ENCODE measurements at regions not wholly inside any gene's neighbourhood (a gene's known extent, or its start where the extent isn't known, plus 50 kb on each side); places are given as distances from the start of the nearest gene placed in this dataset.

DNA sequence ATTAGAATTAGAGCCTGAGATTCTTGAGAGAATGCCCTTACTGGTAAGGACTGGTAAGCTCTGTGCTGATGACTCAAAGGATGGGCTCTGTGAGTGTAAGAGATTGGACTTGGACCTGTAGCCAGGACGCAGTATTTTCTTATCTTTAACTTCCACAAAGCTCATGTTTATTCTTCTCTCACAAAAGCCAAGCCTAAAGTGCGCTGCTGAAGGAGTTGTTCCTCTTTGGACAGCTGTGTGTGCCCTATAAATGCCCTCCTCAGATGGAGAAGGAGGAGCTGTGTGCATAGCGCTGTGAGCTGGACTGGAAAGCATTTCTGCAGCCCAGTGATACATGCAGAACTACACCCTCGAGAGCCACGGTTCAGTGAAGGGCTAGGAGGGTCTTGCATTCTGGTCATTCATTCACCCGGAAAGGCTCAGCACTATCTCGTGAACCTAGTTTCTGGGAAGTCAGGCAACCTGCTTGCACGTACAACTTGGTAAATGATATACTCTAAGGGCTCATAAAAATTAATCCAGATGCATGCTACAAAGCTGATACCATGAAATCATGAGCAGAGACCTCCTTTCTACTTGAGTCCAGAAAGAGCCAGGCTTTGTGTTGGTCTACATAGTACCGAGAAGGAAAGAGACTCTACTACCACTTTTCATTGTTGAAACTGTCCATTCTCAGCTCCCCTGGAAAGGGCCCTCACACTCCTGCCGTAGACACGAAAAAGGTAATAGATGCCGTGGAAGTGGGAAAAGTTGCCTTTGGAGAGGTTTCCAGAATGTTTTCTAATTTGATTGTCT, 103.0 kb upstream of the TBL1XR1 start:
- POLR2A ChIA-PET, result no interaction called here
- CTCF ChIA-PET, result no interaction called here

DNA sequence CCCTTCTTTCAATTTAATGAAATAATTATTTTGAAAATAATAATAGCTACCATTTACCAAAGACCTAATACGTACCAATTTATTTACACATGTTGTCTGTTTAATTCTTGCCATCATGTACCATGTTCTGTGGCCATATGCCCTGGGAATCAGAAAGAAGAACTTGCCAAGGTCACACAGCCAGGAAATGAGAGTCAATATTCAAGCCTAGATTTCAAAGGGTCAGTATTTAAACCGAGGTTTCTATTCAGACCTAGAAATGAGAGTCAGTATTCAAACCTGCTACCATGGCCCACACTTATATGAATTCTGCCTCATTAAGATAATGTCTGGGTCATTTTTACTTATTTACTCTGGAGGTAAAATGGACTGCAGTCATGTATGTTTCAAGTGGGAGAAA, 103.6 kb upstream of the TBL1XR1 start:
- ChIA-PET CTCF (no interaction called here), POLR2A (no interaction called here)

DNA sequence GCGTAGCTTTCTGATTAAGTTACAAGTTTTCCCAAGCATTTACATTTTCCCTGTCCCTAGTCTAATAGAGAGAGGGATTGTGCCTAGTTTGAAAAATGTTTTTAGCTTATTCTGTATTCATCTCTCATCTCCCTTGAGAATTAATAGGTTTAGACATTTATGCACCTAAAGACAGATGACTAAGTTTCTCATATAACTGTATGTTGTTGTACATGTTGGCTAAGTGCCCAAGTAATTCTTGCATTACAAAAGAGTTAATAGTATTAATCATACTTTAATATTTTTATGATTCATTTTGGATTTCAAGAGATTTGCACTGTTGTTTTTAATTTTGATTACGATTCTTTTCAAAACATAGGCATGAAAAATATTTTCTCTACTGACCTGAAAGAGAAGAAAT, 109.0 kb upstream of the TBL1XR1 start:
- ChIA-PET POLR2A (no interaction called here), CTCF (interaction anchor here (1.1 kb wide), 1 partner anchor 36 kb away, joined by 3 read pairs; no protein-coding TSS in a partner anchor)

DNA sequence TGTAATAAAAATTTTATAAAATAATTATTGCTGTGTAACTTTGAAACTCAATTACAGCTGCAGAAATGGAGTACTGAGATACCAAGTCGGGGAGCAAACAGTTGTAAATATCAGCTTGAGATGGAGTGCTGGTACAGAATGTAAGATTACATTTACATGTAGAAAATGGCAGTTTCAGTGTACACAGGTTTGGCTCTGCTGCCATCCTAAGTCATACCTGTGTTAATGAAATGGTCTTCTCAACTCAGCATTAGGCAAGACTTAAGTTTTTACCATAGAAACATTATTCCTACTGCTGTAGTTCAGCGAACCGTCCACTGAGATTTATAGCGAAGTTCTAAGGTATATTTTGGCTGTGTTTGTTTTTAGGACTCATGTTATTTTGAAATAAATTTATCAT, 110.1 kb upstream of the TBL1XR1 start:
- POLR2A ChIA-PET, result no interaction called here
- CTCF ChIA-PET, result no interaction called here

DNA sequence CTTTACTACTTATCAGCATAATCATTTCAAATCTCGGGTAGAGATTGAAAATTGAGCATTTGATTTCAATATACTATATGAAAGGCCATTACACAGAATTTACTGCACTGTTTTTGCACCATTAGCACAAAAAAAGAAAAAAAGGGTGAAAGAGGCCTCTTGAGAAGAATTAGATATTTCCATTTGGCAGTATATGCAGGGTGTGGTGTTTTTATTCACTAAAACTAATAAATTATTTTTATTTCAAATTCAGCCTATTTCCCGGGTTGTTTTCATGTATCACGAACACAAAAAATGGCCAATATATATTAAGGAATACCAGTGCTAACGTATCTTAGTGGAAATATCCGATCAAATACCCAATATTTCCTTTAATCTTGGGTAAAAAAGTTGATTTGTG, 110.5 kb upstream of the TBL1XR1 start:
- ChIA-PET POLR2A (no interaction called here), CTCF (no interaction called here)

DNA sequence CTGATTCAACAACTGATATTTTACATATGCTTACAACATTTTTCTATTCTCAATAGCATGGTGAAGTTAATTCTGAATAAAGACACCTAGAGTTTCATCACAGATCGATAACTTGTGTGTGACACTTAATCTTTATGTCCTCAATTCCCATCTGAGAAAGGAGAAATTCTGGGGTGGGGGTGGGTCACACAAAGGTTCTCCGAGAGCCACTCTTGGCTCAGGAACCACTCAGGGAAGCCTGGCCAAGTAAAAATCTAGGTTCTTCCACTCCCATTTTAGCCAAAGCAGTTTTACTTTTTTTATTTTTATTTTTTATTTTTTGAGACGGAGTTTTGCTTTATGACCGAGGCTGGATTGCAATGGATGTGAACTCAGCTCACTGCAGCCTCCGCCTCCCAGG, 111.0 kb upstream of the TBL1XR1 start:
- CTCF ChIA-PET, result no interaction called here
- POLR2A ChIA-PET, result no interaction called here

DNA sequence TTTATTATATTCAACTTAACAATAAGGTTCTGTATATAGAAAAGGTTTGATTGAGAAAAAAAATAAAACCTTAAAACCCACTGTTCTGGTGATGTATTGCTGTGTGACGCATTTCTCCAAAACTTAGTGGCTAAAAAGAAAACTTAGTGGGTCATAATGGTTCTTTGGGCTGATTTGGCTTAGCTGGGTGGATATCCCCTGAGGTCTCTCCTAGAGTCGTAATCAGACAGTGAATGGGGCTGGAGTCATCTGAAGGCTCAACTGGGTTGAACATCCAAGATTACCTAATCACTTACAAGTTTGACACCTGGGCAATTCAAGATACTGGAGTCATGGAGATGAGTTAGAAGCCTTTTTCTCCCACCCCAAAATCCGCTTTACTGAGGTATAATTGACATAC, 111.6 kb upstream of the TBL1XR1 start:
- ChIA-PET CTCF (no interaction called here), POLR2A (no interaction called here)

DNA sequence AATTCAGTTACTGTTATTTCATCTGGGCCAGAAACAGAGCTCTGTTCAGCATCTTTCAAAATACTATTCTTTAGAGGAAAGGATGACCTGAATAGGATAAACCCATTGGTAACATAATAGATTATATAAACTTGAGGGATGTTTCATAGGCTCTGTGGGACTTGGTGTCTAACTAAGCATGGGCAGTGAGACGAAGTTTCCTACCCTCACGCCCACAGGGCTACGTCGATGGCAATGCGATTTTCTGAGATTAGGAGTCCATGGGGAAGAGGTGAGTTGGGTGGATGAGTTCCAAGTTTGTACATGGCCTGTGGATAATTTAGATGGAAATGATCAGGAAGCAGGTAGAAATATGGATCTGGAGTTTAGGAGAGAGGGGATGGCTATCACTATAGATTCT, 115.2 kb upstream of the TBL1XR1 start:
- POLR2A ChIA-PET, result no interaction called here
- CTCF ChIA-PET, result no interaction called here

DNA sequence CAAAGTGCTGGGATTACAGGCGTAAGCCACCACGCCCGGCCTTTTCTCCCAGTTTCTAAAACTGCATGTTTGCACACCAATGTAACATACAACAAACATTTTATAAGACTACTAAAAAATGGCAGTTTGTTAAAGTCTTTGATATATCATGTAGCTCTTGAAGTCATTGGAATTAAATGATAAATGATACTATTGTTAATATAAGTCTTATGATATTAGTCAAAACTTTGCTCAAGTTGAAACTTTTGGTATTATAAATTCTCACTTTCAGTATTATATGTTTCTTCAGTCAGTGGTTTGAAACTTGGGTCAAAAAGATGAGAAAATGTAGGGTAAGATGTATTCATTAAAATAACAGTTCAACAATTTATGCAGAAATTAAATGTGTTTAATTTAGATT, 117.6 kb upstream of the TBL1XR1 start:
- ChIA-PET POLR2A (interaction anchor here (1.0 kb wide), 1 partner anchor 23 kb away, joined by 4 read pairs; no protein-coding TSS in a partner anchor), CTCF (interaction anchor here (0.7 kb wide), 1 partner anchor 277 kb away, joined by 3 read pairs; no protein-coding TSS in a partner anchor)

DNA sequence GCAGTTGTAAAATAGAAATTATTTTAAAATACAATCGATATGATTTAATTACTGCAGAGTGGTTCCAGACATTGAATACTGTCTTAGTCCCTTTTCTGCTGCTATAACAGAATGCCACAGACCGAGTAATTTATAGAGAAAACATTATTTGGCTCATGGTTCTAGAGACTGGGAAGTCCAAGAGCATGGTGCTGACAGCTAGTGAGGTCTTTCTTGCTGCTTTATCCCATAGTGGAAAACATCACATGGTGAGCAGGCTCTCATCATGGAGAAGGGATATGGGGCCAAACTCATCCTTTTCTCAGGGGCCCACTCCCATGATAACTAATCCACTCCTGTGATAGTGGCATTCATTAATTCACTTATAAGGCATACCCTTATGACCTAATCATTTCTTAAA, 120.0 kb upstream of the TBL1XR1 start:
- CTCF ChIA-PET, result no interaction called here
- POLR2A ChIA-PET, result interaction anchor here (0.6 kb wide), 1 partner anchor 156 kb away, joined by 3 read pairs; no protein-coding TSS in a partner anchor

DNA sequence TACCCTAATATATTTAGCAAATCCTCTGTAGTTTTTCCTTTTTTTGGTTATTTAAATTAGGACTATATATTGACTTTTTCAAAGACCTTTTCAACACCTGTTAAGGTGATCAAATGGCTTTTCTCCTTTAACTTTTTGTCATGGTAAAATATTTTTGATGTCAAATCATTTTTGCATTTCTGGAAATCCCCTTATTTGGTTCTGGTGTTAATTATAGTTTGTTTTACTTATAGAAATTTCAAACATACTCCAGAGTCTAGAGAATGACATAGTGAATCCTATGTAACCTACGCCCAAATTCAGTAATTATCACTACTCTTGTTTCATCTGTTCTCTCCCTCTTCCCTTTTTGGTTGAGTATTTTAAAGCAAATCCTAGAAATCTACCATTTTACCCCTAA, 121.3 kb upstream of the TBL1XR1 start:
- ChIA-PET POLR2A (no interaction called here), CTCF (no interaction called here)

DNA sequence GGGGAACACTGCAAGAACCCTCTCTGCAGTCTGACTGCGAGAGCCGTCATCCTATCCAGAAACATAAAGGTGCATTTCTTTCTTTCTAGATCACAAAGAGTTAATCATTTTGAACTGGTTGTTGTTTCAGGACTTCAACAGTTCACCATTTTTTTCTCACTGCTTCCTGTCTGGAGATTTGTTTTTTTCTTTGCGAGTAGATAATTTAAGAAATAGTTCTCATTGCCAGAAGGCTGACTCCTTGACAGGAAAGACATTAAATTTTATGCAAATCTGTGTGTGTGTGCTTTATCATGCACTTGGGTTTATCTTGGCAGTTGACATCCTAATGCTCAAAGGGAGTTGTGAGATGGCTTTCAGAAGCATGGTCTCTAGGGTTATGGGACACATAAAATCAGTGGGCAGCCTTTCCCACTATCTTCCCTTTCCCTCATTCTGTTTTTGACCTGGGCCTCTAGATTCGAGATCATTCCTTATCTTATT, 123.5 kb upstream of the TBL1XR1 start:
- CTCF ChIA-PET, result no interaction called here
- POLR2A ChIA-PET, result no interaction called here

DNA sequence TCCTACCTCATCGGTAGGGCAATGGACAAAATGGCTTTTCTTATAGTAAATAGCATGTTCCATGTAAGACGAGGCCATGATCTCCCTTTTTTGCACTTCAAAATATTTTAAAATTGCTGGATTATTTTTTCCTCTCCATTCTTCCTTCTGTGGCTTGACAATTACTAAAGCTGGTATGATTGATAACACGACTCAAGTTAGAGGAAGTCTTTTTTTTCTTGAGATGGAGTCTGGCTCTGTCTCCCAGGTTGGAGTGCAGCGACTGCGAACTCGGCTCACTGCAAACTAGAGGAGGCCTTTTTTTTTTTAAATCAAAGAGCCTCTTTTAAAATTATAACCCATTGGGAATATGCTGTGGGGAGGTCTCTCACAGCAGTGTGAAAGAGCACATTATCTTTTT, 124.5 kb upstream of the TBL1XR1 start:
- POLR2A ChIA-PET, result no interaction called here
- CTCF ChIA-PET, result interaction anchor here (0.6 to 0.7 kb wide), 2 partner anchors 9 to 562 kb away, joined by 3 read pairs; no protein-coding TSS in a partner anchor

DNA sequence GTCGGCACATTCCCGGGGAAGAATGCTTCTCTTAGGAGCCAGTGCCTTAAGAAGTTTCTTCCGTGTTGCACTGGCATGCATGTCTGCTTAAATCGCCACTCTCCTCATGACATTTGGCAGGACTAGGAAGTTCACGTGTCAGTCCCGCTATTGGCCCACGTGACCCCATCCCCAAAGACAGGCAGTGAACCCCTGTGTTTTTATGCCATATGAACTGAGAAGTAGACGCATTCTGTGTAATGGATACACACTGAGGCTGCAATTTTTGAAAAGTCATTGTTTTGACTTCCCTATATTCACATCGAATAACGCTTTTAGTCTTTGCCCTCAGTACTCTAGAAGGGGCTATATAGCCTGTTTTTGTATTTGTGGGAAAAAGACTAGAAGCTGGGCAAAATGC, 125.6 kb upstream of the TBL1XR1 start:
- POLR2A ChIA-PET, result no interaction called here
- CTCF ChIA-PET, result no interaction called here

DNA sequence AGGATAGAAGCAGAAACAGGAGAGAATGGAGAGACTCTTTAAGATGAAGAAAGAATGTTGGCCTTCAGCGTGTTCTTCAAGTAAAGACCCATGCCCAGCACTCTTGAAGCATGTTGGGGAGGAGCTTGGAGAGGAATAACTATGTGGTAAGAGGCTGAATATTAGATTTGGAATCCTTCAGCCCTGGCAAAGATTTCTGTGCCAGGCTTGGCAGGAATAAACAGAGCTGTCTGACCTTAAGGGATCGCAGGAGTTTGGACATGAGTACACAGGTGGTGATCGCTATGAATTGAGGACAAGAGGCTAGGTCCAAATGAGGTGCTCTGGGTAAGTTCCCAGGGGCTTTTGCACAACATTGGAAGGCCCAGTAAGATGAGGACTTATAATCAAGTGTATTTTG, 132.6 kb upstream of the TBL1XR1 start:
- ChIA-PET CTCF (no interaction called here), POLR2A (no interaction called here)

DNA sequence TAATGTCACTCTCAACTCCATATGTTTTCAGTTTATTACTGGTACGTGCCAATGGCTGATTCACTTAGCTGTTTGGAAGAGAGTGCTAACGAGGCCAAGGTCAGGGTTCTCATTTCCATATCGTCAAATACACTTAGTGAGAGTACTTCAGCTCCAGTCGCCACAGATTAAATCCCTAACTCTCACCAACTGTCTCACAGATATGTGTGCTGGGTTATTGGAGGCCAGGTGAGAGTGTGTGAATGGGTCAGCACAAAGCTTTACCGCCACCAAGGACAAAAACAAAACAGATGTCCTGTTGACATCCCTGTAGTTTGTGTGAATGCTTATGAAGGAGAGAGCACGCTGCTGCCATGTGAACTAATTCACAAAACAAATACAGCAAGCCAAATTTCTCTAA, 133.5 kb upstream of the TBL1XR1 start:
- CTCF ChIA-PET, result interaction anchor here (0.6 to 0.7 kb wide), 2 partner anchors 8 to 184 kb away, joined by 3 read pairs; no protein-coding TSS in a partner anchor

DNA sequence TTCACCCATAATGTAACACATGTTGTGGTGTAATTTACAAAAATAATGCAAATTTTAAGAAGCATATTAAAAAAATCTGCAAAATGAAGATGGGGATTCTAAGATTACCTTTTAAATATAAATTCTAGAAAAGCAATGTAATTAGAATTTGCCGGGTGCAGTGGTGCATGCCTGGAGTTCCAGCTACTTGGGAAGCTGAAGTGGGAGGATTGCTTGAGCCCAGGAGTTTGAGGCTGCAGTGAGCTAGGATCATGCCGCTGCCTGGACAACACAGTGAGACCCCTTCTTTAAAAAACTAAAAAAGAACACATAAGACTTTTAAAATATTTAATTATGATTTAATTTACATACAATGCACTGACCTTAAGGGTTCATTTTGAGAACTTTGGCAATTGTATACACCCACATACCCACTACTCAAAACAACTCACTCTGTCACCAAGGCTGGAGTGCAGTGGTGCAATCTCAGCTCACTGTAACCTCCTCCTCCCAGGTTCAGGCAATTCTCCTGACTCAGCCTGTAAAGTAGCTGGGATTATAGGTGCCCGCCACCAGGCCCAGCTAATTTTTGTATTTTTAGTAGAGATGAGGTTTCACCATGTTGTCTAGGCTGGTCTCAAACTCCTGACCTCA, 134.0 kb upstream of the TBL1XR1 start:
- POLR2A ChIA-PET, result interaction anchor here (0.7 kb wide), 1 partner anchor 48 kb away, joined by 5 read pairs; no protein-coding TSS in a partner anchor
- CTCF ChIA-PET, result interaction anchor here (0.7 kb wide), 1 partner anchor 185 kb away, joined by 3 read pairs; no protein-coding TSS in a partner anchor

More for the DNA sequence above, 133.5 kb upstream of the TBL1XR1 start:
- POLR2A ChIA-PET, result no interaction called here

DNA sequence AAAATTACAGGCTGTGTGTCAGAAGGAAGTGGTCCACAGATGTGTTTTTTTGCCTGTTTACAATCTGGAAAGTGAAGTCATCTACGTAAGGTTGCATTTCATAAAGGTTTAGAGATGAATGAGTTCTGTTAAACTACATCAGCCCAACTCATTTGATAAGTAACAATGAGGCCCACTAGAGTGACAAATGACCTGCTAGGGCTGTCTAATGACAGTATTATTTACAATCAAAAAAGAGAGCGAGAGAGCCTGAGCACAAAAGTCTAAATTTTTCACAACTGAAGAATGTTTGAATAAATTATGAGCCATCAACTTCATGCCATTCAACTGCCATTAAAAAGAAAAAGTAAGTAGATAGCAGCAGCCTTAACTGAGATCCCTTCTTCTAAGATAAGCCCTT, 135.7 kb upstream of the TBL1XR1 start:
- ChIA-PET POLR2A (no interaction called here), CTCF (no interaction called here)

DNA sequence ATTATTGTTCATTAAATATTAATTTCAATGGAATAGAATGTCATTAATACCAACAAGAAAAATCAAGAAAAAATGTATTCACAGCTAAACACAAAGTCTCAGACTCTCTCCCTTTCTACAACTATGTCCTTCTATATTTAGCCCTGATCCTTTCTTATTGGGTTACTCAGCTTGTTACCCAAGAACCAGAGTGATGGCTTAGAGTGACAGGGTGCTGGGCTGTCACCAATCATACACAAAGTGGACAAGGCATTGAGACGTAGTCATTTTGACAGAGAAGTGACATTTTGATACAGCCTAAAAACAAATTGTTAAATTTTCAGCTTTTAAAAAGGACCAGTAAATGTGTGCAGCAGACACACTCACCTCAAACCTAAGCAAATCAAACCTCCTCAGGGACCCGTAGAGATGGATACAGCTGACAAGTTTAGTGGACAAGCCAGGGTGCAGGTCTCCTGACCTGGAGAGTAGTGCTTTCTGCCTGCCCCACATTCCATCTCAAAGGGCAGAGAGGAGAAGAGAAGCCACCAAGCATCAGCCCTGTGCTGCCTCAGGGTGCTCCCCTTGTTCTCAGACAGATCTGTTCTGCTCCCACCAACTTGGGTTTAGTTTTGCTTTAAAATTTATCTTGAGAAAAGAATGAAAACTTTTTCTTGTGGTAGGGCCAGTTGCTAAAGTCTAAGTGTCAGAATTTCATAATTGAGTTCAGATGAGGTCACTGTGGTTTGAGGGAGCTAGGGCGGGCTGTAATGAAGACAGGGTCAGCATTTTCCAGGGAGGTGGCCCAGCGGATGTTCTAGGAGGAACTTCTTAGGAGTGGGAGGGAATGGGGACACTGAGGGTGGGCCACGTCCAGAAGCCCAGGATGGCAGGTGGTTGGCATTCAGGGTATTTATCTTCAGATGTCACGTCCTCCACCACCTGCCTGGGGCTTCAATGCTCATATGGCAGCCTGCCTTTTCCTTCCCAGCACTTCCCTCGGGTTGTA, 136.5 kb upstream of the TBL1XR1 start:
- CTCF ChIA-PET, result no interaction called here

DNA sequence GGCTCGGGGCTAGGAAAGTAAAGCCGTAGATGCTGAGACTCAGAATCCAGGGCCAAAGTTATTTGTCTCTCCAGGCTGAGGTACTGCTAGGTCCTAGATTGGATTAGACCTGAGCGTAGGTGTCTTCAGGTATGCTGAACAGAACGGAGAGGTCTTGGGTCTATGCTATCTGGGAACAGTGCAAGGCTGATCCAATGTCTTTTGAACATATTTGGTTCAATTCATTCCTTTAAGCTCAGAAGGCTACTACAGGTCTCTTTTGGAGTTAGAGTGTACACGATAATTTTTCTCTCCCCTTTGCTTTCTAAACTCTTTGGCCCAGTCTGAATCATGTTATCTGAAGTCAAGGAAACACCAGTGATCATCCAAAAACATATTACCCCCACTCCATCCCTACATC, 137.5 kb upstream of the TBL1XR1 start:
- CTCF ChIA-PET, result no interaction called here
- POLR2A ChIA-PET, result no interaction called here

More for the DNA sequence above, 136.5 kb upstream of the TBL1XR1 start:
- POLR2A ChIA-PET, result no interaction called here
